ENCODE measurements at regions not wholly inside any gene's neighbourhood (a gene's known extent, or its start where the extent isn't known, plus 50 kb on each side); places are given as distances from the start of the nearest gene placed in this dataset.

- peak; percentile 19 for ATAC-seq
Observed at GRCh38 chr3:43995547-43996378, 245.9 kb upstream of the TOPAZ1 start.

- no peak for ATAC-seq
Observed at GRCh38 chr3:43996379-43997301, 245.0 kb upstream of the TOPAZ1 start.

GRCh38 chr3:43997316-43997715 is 244.4 kb upstream of the TOPAZ1 start:
- ATAC-seq = no peak

DNA sequence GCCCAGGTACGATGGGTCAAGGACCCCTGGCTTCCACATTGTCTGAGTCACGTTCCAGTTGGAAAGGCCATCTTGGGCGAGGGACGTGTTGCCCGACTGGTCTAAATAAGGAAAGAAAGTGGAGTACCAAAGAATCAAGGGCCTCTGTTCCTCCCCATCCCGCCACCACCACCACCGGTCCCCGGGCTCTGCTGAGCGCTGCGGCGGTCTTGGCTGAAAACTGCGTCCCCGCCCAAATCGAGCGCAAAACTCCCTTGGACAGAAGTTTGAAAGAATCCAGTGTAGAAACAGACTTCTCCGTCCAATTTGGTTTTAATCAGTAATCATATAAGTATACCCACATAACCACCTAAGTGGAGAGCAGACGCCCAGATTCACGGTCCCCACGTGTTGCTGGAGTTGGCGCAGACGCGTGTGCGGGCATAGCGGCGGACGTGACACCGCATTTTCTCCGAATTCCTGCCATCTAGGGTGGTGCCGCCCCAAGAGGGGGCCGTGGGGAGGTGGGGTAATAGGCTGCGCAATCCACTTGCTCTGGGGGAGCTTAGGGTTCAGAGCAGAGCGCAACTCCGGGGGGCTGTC is 243.8 kb upstream of the TOPAZ1 start:
- no peak for ATAC-seq

- no peak for ATAC-seq
Observed at GRCh38 chr3:43998370-43998835, 243.3 kb upstream of the TOPAZ1 start.

GRCh38 chr3:43998836-43999727 is 242.6 kb upstream of the TOPAZ1 start:
- peak; percentile 61 for ATAC-seq

GRCh38 chr3:43999728-44000319 is 241.9 kb upstream of the TOPAZ1 start:
- no peak for ATAC-seq

GRCh38 chr3:44000586-44000985 is 241.1 kb upstream of the TOPAZ1 start:
- ATAC-seq = no peak

DNA sequence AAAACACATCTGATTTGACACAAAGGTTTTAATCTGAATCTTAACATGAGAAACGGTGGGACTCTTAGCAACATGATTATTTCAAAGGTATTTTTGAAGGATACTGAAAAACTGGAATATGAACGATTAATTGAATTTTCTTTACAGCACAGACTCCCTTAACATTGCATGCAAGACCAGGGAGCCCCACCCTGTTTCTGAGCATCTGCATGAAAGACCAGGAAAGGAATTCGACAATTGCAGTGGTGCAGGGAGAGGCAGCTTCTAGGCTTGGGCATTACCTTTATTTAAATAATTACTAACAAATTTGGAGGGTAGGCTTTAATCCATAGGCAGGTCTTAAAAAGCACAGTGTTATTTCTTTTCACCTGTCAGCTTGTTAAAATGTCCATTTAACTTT is 240.6 kb upstream of the TOPAZ1 start:
- no peak for ATAC-seq

GRCh38 chr3:44003801-44004200 is 237.9 kb upstream of the TOPAZ1 start:
- ATAC-seq = no peak

DNA sequence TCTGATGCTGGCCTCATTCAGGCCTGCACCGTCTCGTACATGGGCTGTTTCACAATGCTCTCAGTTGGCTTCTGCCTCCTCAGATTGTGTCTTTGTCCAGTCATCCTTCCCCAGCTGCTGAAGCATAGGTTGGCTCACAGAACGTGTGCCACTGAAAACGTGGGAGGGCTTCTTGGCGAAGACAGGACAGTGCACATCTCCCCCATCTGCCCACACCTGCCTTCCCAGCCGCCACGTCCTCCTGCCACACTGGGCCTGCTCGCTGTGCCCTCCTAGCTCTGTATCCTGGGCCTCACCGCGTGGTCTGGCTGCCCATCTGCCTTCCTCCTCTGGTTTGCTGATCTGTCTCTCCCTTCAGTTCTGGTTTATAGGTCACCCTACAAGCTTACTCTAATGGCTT is 230.0 kb upstream of the TOPAZ1 start:
- ATAC-seq = no peak

DNA sequence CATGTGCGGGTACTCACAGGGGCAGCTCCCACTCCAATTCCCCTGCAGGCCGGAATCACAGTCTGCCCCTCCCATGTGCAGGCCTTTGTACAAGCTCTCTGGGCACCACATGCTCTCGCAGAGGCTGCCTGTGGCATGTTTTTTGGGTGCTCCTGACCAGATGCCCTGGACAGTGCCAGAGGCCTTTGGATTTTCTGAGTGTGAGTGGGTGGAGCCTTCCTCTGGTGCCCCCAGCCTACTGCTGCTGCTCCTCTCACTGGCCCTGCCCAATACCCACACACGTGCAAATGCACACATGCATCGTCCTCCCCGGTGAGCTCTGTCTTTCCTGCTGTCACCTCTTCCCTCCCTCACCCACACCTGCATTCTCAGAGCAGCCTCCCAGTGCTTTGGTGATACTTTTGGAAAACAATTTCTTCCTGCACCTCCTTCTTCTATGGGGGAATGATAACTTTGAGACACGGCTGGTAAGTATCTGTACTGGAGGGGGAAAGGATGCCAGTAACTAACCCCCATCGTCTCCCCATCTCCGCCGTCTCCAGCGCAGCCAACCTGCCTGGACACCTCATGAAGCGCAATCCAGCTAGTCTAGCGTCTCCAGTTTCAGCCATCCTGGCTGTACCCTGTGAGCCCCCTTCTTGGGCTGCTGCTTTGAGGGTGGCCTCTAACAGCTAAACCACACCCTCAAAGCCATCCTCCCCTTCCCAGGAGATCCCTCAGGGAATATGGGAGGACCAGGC is 229.4 kb upstream of the TOPAZ1 start:
- ATAC-seq = no peak

GRCh38 chr3:44013967-44014366 is 227.7 kb upstream of the TOPAZ1 start:
- no peak for ATAC-seq

DNA sequence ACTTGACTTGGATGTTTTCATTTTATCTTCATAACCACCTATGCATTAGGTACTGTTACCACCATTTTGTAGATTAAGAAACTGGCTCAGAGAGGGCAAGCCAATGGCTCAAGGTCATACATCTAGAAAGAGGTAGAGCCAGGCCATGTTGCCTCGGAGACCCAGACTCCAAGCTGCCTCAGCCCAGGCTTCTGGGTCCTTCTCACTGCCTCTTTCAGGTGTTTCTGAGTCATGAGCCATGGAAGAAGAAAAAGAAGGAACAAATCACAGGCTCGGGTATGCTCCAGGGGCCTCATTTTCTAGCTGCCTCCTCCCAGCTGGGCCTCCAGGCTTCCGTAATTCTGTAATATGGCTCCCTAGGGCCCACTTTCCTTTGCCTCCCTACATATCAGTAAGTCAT is 226.5 kb upstream of the TOPAZ1 start:
- no peak for ATAC-seq

GRCh38 chr3:44016818-44017217 is 224.9 kb upstream of the TOPAZ1 start:
- ATAC-seq = no peak

- no peak for ATAC-seq
Observed at GRCh38 chr3:44018926-44019325, 222.8 kb upstream of the TOPAZ1 start.

- no peak for ATAC-seq
Observed at GRCh38 chr3:44019736-44020135, 221.9 kb upstream of the TOPAZ1 start.

DNA sequence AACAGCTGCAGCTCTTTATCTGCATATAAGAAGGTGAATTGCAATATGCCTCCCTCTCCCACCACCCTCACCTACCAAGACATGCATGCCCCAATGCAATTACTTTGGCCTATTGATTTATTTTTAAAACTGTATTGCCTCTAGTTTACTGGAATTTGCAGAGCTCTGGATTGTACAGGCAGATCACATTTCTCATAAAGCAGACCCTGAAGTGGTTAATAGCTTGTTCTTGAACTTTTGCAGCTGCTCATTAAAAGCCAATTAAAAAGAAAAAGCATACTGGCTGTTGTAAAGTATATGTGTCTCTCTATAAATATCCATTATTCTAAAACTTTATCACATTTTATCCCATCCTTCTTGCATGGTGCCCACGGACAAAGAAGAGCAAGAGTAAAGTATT is 221.5 kb upstream of the TOPAZ1 start:
- ATAC-seq = no peak

GRCh38 chr3:44021651-44022594 is 219.8 kb upstream of the TOPAZ1 start:
- no peak for ATAC-seq

Data from esophagus mucosa (tissue), 1 donor.